ENCODE measurements at regions not wholly inside any gene's neighbourhood (a gene's known extent, or its start where the extent isn't known, plus 50 kb on each side); places are given as distances from the start of the nearest gene placed in this dataset.

DNA sequence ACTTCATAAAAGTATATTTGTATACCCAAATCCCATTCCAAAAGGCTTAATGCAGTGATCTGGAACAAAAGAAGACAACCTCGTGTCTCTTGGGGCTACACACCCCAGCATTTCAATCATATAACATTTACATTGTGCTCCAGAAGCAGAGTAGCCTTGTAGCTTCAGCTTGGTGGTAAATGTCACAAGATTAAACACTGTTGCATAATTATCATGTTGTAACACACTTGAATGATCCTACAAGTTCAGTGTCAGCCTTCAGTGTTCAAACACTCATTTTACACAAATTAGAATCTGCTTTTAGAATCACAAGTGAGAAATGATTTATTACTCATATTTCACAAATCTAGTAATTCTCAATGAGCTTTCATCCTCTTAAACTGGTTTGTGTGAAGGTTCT, 122.6 kb downstream of the CNTN3 start:
- TF ChIP-seq, protein P1, sequence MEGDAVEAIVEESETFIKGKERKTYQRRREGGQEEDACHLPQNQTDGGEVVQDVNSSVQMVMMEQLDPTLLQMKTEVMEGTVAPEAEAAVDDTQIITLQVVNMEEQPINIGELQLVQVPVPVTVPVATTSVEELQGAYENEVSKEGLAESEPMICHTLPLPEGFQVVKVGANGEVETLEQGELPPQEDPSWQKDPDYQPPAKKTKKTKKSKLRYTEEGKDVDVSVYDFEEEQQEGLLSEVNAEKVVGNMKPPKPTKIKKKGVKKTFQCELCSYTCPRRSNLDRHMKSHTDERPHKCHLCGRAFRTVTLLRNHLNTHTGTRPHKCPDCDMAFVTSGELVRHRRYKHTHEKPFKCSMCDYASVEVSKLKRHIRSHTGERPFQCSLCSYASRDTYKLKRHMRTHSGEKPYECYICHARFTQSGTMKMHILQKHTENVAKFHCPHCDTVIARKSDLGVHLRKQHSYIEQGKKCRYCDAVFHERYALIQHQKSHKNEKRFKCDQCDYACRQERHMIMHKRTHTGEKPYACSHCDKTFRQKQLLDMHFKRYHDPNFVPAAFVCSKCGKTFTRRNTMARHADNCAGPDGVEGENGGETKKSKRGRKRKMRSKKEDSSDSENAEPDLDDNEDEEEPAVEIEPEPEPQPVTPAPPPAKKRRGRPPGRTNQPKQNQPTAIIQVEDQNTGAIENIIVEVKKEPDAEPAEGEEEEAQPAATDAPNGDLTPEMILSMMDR (IDR thresholded peaks at IDR 0.05; ENCODE audit: insufficient read depth, low read depth, low read length, missing control alignments): no peak
- no peak for DNase-seq (ENCODE audit: low read depth)
- H3K4me3 ChIP-seq (ENCODE audit: low read depth, low read length): no peak overlapping the region

DNA sequence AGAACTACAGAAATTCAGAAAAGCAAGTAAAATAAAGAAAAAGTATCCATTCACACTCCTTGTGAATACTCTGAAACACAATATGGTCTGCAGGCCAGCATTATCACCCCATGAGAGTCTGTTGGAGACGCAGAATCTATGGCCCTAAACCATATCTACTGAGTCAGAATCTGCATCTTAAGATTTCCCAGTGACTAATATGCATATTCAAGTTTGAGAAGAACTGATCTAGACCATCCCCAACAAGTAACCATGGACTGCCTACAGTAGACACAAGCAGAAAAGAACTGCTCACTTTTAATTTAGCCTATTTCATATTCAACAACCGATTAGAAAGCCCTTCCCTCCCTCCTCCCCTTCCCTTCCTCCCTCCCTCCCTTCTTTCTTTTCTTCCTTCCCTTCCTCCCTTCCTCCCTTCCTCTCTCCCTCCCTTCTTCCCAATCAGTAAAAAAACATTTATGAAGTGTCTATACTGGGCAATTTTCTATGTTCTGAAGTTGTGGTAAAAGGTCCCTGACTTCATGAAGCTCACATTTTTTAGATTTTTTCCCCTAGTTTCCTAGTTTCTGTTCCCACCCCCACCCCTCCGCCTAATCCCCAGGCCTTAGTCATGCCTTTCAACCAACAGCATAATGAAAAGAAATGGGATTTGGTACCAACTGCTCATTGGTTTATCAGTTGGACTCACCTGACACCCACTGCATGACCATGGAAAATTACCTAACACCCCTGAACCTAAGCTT, 125.2 kb downstream of the CNTN3 start:
- H3K4me3 ChIP-seq (ENCODE audit: low read depth, low read length): no peak overlapping the region
- DNase-seq (ENCODE audit: low read depth): no peak

DNA sequence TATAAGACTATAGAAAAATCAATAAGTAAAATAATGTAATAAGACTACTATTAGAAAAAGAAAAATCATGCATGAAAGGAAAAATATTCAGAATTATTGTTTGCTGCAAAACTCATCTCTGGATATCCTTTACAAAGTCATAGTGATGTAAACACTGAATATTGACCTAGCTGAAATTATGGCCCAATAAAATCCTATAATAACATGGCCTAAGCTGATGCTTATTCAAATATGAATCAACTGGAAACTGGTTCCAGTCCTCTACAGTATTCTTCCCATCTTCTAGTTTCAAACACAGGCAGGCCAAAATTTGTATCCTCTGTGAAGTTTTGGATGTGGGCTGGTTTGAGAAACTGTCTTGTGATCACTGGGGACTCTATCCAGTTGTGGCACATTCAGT, 134.5 kb downstream of the CNTN3 start:
- TF ChIP-seq, protein P1 (IDR thresholded peaks at IDR 0.05; ENCODE audit: insufficient read depth, low read depth, low read length, missing control alignments): no peak
- DNase-seq (ENCODE audit: low read depth): no peak
- no peak overlapping the region for H3K4me3 ChIP-seq (ENCODE audit: low read depth, low read length)

More for the DNA sequence above, 125.2 kb downstream of the CNTN3 start:
- TF ChIP-seq, protein P1 (IDR thresholded peaks at IDR 0.05; ENCODE audit: insufficient read depth, low read depth, low read length, missing control alignments): no peak

DNA sequence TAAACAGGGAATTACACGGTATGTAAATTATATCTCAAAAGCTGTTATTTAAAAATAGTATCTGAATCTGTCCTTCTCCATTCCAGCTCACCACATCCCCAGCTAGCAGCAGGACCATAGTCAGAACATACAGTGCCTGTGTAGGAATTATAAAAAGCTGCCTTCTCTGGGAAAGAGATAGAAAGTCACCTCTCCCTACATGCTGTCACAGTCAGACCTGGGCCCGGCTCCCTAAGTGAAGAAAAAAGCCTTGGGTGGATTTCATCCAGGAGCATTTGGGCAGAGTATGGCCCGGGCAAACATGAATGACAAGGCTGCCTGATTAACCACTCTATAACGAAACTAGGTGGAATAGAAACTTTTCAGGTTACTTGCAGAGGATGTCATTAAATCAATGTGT, 144.1 kb downstream of the CNTN3 start:
- TF ChIP-seq, protein P1 (IDR thresholded peaks at IDR 0.05; ENCODE audit: insufficient read depth, low read depth, low read length, missing control alignments): no peak
- DNase-seq (ENCODE audit: low read depth): no peak
- no peak overlapping the region for H3K4me3 ChIP-seq (ENCODE audit: low read depth, low read length)

DNA sequence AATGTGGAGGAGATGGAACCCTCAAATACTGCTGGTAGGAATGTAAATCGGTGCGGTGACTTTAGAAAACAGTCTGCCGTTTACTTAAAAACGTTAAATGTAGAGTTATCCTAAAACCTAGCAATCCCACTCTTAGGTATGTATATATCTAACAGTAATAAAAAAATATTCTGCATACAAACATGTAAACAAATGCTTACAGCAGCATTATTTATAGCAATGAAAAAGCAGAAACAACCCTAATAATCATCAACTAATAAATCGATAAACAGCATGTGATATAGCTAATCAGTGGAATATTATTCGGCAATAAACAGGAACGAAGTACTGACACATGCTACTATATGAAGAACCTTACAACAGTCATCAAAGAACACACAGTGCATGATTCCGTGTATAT, 144.7 kb downstream of the CNTN3 start:
- no peak for DNase-seq (ENCODE audit: low read depth)
- H3K4me3 ChIP-seq (ENCODE audit: low read depth, low read length): no peak overlapping the region

DNA sequence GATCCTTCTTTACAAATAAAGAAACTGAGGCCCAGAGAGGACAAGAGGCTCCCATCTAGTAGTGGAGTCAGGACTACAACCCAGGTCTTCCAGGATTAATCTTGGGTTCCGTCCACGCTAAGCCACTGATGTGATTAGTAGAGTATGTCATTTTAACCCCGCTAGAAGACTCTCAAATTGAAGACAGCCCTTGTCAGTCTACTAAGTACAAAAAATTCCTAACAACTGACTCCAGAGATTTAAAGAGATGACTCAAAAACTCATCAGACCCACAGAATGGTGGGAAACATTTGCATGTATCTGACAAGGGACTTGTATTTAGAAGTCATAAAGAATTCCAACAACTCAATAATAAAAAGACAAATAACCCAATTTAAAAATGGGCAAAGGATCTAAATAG, 145.3 kb downstream of the CNTN3 start:
- TF ChIP-seq, protein P1 (IDR thresholded peaks at IDR 0.05; ENCODE audit: insufficient read depth, low read depth, low read length, missing control alignments): no peak
- DNase-seq (ENCODE audit: low read depth): no peak
- H3K4me3 ChIP-seq (ENCODE audit: low read depth, low read length): no peak overlapping the region

More for the DNA sequence above, 144.7 kb downstream of the CNTN3 start:
- TF ChIP-seq, protein P1 (IDR thresholded peaks at IDR 0.05; ENCODE audit: insufficient read depth, low read depth, low read length, missing control alignments): no peak
